ENCODE measurements at regions not wholly inside any gene's neighbourhood (a gene's known extent, or its start where the extent isn't known, plus 50 kb on each side); places are given as distances from the start of the nearest gene placed in this dataset.

DNA sequence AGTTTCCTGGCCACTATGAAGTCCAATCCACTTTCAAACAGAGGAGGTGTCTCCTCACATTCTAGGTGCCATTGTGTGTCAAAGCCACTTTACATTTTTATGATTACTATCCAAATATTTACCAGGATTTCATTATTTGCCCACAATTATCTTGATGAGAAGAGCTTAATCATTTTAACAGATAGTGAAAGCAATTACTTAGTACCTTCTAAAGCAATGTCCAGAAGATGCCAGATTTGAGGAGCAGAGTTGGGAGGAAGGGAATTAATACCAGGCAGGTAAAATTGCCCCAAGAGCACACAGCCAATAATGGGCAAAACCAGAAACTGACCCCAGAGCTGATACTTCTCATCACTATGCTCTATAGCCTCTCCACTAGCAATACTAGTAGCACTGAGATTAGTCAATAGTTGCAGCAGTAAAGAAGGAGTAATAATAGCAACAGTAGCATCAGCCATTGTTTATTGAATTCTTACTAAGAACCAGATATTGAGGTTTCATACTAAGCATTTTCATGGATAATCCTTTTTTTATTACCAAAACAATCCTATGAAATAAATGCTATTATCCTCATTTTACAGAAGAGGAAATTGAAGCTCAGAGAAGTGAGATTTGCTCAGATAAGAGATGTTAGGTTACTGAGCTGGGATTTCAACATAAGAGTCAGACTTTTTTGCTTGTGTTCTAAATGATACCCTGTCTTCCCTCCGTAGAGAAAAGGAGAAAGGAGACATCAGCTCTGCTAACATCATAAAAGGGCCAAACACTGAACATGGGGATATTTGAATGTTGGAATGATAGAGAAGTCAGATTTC, 509.3 kb upstream of the CFAP20DC start:
- DNase-seq (ENCODE audit: insufficient read length, low spot score) (no peak), FAIRE-seq (no peak)

GRCh38 chr3:59555593-59556315, 505.9 kb upstream of the CFAP20DC start:
- TF ChIP-seq SPI1 (IDR thresholded peaks at IDR 0.05; ENCODE audit: low read depth, low read length) (no peak), POLR2AphosphoS5 (IDR thresholded peaks at IDR 0.05; ENCODE audit: low read depth, low read length) (no peak), PAX5 (IDR thresholded peaks at IDR 0.05; ENCODE audit: insufficient read depth, low read length, severe bottlenecking) (no peak), POU2F2 (IDR thresholded peaks at IDR 0.05; ENCODE audit: low read depth, low read length) (no peak), TAF1 (IDR thresholded peaks at IDR 0.05; ENCODE audit: low read depth, low read length) (no peak), POLR2A (IDR thresholded peaks at IDR 0.05; ENCODE audit: low read depth, low read length) (no peak)
- no peak for FAIRE-seq
- no peak for DNase-seq (ENCODE audit: insufficient read length, low spot score)

More for the DNA sequence above, 509.3 kb upstream of the CFAP20DC start:
- TF ChIP-seq TAF1 (IDR thresholded peaks at IDR 0.05; ENCODE audit: low read depth, low read length) (no peak), POLR2A (IDR thresholded peaks at IDR 0.05; ENCODE audit: low read depth, low read length) (no peak), POLR2AphosphoS5 (IDR thresholded peaks at IDR 0.05; ENCODE audit: low read depth, low read length) (no peak), PAX5 (IDR thresholded peaks at IDR 0.05; ENCODE audit: insufficient read depth, low read length, severe bottlenecking) (no peak), SPI1 (IDR thresholded peaks at IDR 0.05; ENCODE audit: low read depth, low read length) (no peak), POU2F2 (IDR thresholded peaks at IDR 0.05; ENCODE audit: low read depth, low read length) (no peak)

- no peak for TF ChIP-seq SPI1 (IDR thresholded peaks at IDR 0.05; ENCODE audit: low read depth, low read length)
- TF ChIP-seq POLR2AphosphoS5 (IDR thresholded peaks at IDR 0.05; ENCODE audit: low read depth, low read length), result no peak
- no peak for TF ChIP-seq TAF1 (IDR thresholded peaks at IDR 0.05; ENCODE audit: low read depth, low read length)
- TF ChIP-seq POU2F2 (IDR thresholded peaks at IDR 0.05; ENCODE audit: low read depth, low read length), result no peak
- no peak for TF ChIP-seq POLR2A (IDR thresholded peaks at IDR 0.05; ENCODE audit: low read depth, low read length)
- TF ChIP-seq PAX5 (IDR thresholded peaks at IDR 0.05; ENCODE audit: insufficient read depth, low read length, severe bottlenecking), result no peak
- FAIRE-seq (no peak), DNase-seq (ENCODE audit: insufficient read length, low spot score) (no peak)
These were observed 503.3 kb upstream of the CFAP20DC start for GRCh38 chr3:59553076-59553475.

DNA sequence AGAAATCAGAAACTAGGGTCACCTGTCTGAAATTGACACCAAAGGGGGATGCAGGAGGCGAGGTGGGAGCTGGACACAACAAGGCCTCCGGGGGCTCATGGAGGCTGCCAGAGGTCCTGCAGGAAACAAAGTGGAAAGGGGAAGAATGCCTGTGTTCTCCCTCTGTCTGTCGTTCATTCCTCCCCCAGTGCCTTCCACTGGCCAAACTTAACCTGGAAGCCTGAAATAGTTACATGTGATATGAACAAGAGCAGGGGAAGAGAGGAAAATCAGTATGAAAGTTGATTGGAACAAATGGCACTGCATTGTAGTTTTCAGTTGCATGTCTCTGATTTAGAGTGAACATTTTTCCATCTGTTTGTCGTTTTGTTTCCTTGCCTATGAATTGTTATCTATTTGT, 502.0 kb upstream of the CFAP20DC start:
- DNase-seq (ENCODE audit: insufficient read length, low spot score) (no peak), FAIRE-seq (no peak)
- TF ChIP-seq POLR2AphosphoS5 (IDR thresholded peaks at IDR 0.05; ENCODE audit: low read depth, low read length), result no peak
- no peak for TF ChIP-seq SPI1 (IDR thresholded peaks at IDR 0.05; ENCODE audit: low read depth, low read length)

GRCh38 chr3:59549962-59550361, 500.1 kb upstream of the CFAP20DC start:
- TF ChIP-seq POLR2A (IDR thresholded peaks at IDR 0.05; ENCODE audit: low read depth, low read length), result no peak
- TF ChIP-seq POU2F2 (IDR thresholded peaks at IDR 0.05; ENCODE audit: low read depth, low read length), result no peak
- TF ChIP-seq PAX5 (IDR thresholded peaks at IDR 0.05; ENCODE audit: insufficient read depth, low read length, severe bottlenecking), result no peak
- no peak for DNase-seq (ENCODE audit: insufficient read length, low spot score)
- FAIRE-seq, result no peak

- no peak for TF ChIP-seq POU2F2 (IDR thresholded peaks at IDR 0.05; ENCODE audit: low read depth, low read length)
- TF ChIP-seq PAX5 (IDR thresholded peaks at IDR 0.05; ENCODE audit: insufficient read depth, low read length, severe bottlenecking), result no peak
- no peak for TF ChIP-seq POLR2A (IDR thresholded peaks at IDR 0.05; ENCODE audit: low read depth, low read length)
- TF ChIP-seq SPI1 (IDR thresholded peaks at IDR 0.05; ENCODE audit: low read depth, low read length), result no peak
- TF ChIP-seq TAF1 (IDR thresholded peaks at IDR 0.05; ENCODE audit: low read depth, low read length), result no peak
- TF ChIP-seq POLR2AphosphoS5 (IDR thresholded peaks at IDR 0.05; ENCODE audit: low read depth, low read length), result no peak
- FAIRE-seq, result no peak
These were observed 498.0 kb upstream of the CFAP20DC start for GRCh38 chr3:59547874-59548273.

GRCh38 chr3:59546522-59546921, 496.7 kb upstream of the CFAP20DC start:
- DNase-seq (ENCODE audit: insufficient read length, low spot score) (no peak), FAIRE-seq (no peak)
- TF ChIP-seq SPI1 (IDR thresholded peaks at IDR 0.05; ENCODE audit: low read depth, low read length), result no peak
- TF ChIP-seq POLR2A (IDR thresholded peaks at IDR 0.05; ENCODE audit: low read depth, low read length), result no peak
- TF ChIP-seq TAF1 (IDR thresholded peaks at IDR 0.05; ENCODE audit: low read depth, low read length), result no peak
- TF ChIP-seq POLR2AphosphoS5 (IDR thresholded peaks at IDR 0.05; ENCODE audit: low read depth, low read length), result no peak
- no peak for TF ChIP-seq POU2F2 (IDR thresholded peaks at IDR 0.05; ENCODE audit: low read depth, low read length)
- TF ChIP-seq PAX5 (IDR thresholded peaks at IDR 0.05; ENCODE audit: insufficient read depth, low read length, severe bottlenecking), result no peak

More at GRCh38 chr3:59547874-59548273, 498.0 kb upstream of the CFAP20DC start:
- no peak for DNase-seq (ENCODE audit: insufficient read length, low spot score)

DNA sequence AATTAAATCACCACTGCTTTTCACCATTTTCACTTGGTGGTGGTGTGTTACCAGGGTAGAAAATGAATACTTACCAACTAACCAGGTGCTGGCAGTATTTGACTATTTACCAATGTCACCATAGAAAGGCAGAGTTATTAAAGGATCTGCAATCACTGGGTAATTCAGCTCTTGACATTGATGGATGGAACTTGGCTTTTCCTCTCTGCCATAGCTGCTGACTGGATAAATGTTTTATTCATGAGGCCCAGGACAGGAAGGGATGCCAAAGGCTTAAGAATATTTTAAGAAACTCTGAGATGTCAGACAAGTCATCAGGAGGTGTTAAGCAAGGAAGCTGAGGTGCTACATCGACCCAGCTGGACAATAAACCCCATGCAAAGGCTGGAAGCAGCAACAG, 495.5 kb upstream of the CFAP20DC start:
- DNase-seq (ENCODE audit: insufficient read length, low spot score) (no peak), FAIRE-seq (no peak)
- TF ChIP-seq SPI1 (IDR thresholded peaks at IDR 0.05; ENCODE audit: low read depth, low read length) (no peak), PAX5 (IDR thresholded peaks at IDR 0.05; ENCODE audit: insufficient read depth, low read length, severe bottlenecking) (no peak), POLR2A (IDR thresholded peaks at IDR 0.05; ENCODE audit: low read depth, low read length) (no peak), POU2F2 (IDR thresholded peaks at IDR 0.05; ENCODE audit: low read depth, low read length) (no peak), TAF1 (IDR thresholded peaks at IDR 0.05; ENCODE audit: low read depth, low read length) (no peak), POLR2AphosphoS5 (IDR thresholded peaks at IDR 0.05; ENCODE audit: low read depth, low read length) (no peak)

DNA sequence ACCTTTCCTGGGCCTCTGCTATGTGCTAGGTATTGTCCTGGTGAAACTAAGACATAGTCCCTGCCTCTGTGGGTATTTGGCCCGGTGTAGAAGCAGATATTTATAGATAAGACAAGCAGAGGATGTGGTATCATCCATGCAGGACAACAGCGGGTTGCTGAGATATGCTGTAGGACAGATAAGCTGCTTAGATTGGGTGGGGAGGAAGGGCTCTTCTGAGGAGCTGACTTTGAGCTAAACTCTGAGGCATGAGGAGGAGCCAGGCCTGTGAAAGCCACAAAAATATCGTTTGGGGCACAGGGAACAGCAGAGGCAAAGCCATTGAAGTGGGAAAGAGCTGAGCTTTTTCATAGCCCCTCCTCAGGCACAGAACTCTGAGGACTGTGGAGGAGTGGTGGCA, 492.5 kb upstream of the CFAP20DC start:
- FAIRE-seq, result no peak
- no peak for TF ChIP-seq POLR2AphosphoS5 (IDR thresholded peaks at IDR 0.05; ENCODE audit: low read depth, low read length)
- no peak for TF ChIP-seq TAF1 (IDR thresholded peaks at IDR 0.05; ENCODE audit: low read depth, low read length)
- no peak for TF ChIP-seq PAX5 (IDR thresholded peaks at IDR 0.05; ENCODE audit: insufficient read depth, low read length, severe bottlenecking)
- no peak for TF ChIP-seq POU2F2 (IDR thresholded peaks at IDR 0.05; ENCODE audit: low read depth, low read length)
- TF ChIP-seq POLR2A (IDR thresholded peaks at IDR 0.05; ENCODE audit: low read depth, low read length), result no peak
- TF ChIP-seq SPI1 (IDR thresholded peaks at IDR 0.05; ENCODE audit: low read depth, low read length), result no peak
- no peak for DNase-seq (ENCODE audit: insufficient read length, low spot score)

Data from GM12891 (cell line).